HG03565 (cell line): ENCODE measurements at regions not wholly inside any gene's neighbourhood (a gene's known extent, or its start where the extent isn't known, plus 50 kb on each side); places are given as distances from the start of the nearest gene placed in this dataset.
A peak's percentile ranks its signal among the peaks of the same experiment; 100 is the strongest.
"Not testable (repeated sequence)": the region's sequence is repeated elsewhere in the genome, so short reads cannot be mapped to it uniquely, and the experiment has no call there.

Experiments used
- ATAC-seq: cut with Tn5 transposase; IDR thresholded peaks from one replicate; pipeline ENCODE4 v1.9.1; 2021; ENCODE audit warnings: mild to moderate bottlenecking, moderate library complexity; ENCODE audit not compliant: unreplicated experiment

GRCh38 chr4:115956054-115956796 is 842.8 kb upstream of the NDST4 start:
- ATAC-seq: not testable (repeated sequence)

GRCh38 chr4:115950806-115951205 is 837.4 kb upstream of the NDST4 start:
- no peak for ATAC-seq

GRCh38 chr4:115949974-115950743 is 836.7 kb upstream of the NDST4 start:
- peak; percentile 71 for ATAC-seq

- ATAC-seq: no peak
Measured at GRCh38 chr4:115945026-115945425, 831.6 kb upstream of the NDST4 start.

- no peak for ATAC-seq
Measured at GRCh38 chr4:115944146-115944905, 830.9 kb upstream of the NDST4 start.

GRCh38 chr4:115938764-115939443 is 825.5 kb upstream of the NDST4 start:
- ATAC-seq: no peak

GRCh38 chr4:115929373-115929772 is 816.0 kb upstream of the NDST4 start:
- ATAC-seq: no peak

GRCh38 chr4:115927382-115927781 is 814.0 kb upstream of the NDST4 start:
- ATAC-seq: no peak

GRCh38 chr4:115923152-115923551 is 809.7 kb upstream of the NDST4 start:
- peak; percentile 73 for ATAC-seq

- ATAC-seq: no peak
Measured at GRCh38 chr4:115920637-115921036, 807.2 kb upstream of the NDST4 start.

GRCh38 chr4:115918149-115918548 is 804.7 kb upstream of the NDST4 start:
- ATAC-seq: no peak

GRCh38 chr4:115906428-115906827 is 793.0 kb upstream of the NDST4 start:
- ATAC-seq: no peak

GRCh38 chr4:115883847-115884246 is 770.4 kb upstream of the NDST4 start:
- ATAC-seq: no peak

- ATAC-seq: no peak
Measured at GRCh38 chr4:115883231-115883630, 769.8 kb upstream of the NDST4 start.

GRCh38 chr4:115873048-115873447 is 759.6 kb upstream of the NDST4 start:
- ATAC-seq: no peak

- no peak for ATAC-seq
Measured at GRCh38 chr4:115871596-115871995, 758.2 kb upstream of the NDST4 start.

- ATAC-seq: no peak
Measured at GRCh38 chr4:115866364-115866896, 753.0 kb upstream of the NDST4 start.

GRCh38 chr4:115865736-115866135 is 752.3 kb upstream of the NDST4 start:
- no peak for ATAC-seq

GRCh38 chr4:115852767-115853091 is 739.3 kb upstream of the NDST4 start:
- no peak for ATAC-seq

GRCh38 chr4:115851918-115852766 is 738.7 kb upstream of the NDST4 start:
- peak; percentile 90 for ATAC-seq
